Lower leg skin (tissue), 3 donors: ENCODE measurements at regions not wholly inside any gene's neighbourhood (a gene's known extent, or its start where the extent isn't known, plus 50 kb on each side); places are given as distances from the start of the nearest gene placed in this dataset.
"Not testable (repeated sequence)": the region's sequence is repeated elsewhere in the genome, so short reads cannot be mapped to it uniquely, and the experiment has no call there.

Source experiments
- CTCF ChIP-seq, 3 donors: fragments of 450-650 bp; IDR thresholded peaks; one replicate each; pipeline ENCODE4 v1.5.1; 2016; ENCODE audit warnings: antibody characterized with exemption in 3 of 3, mild to moderate bottlenecking in 3 of 3, moderate library complexity in 2 of 3
- POLR2A ChIP-seq, 2 donors: fragments of 450-650 bp; IDR thresholded peaks; one replicate each; pipeline ENCODE4 v1.6.1; 2016 to 2017; ENCODE audit warnings: antibody characterized with exemption in 2 of 2, mild to moderate bottlenecking in 1 of 2, moderate library complexity in 1 of 2

- TF ChIP-seq CTCF, POLR2A (IDR thresholded peaks at IDR 0.05): not testable (repeated sequence)
Measured at GRCh38 chr12:91711925-91712324, 433.7 kb downstream of the BTG1 start.
